DOHH2 (cell line): ENCODE measurements at regions not wholly inside any gene's neighbourhood (a gene's known extent, or its start where the extent isn't known, plus 50 kb on each side); places are given as distances from the start of the nearest gene placed in this dataset.

Source experiments
- CTCF ChIP-seq: fragments of 200-600 bp; sonication (generic); IDR thresholded peaks from one replicate; pipeline ENCODE4 v1.5.1; 2014; ENCODE audit warnings: antibody characterized with exemption, mild to moderate bottlenecking, low read depth, low read length; ENCODE audit not compliant: poor library complexity, severe bottlenecking
- EZH2phosphoT487 ChIP-seq: fragments of 200-600 bp; sonication (generic); IDR thresholded peaks from 2 replicates; pipeline ENCODE4 v1.6.1; 2017; ENCODE audit warnings: borderline replicate concordance, mild to moderate bottlenecking, antibody characterized with exemption, low read length, moderate library complexity, mixed read lengths

GRCh38 chr21:29466532-29466931 is 167.8 kb downstream of the BACH1 start:
- TF ChIP-seq CTCF = no peak
- no peak for TF ChIP-seq EZH2phosphoT487
